ENCODE measurements at regions not wholly inside any gene's neighbourhood (a gene's known extent, or its start where the extent isn't known, plus 50 kb on each side); places are given as distances from the start of the nearest gene placed in this dataset.

DNA sequence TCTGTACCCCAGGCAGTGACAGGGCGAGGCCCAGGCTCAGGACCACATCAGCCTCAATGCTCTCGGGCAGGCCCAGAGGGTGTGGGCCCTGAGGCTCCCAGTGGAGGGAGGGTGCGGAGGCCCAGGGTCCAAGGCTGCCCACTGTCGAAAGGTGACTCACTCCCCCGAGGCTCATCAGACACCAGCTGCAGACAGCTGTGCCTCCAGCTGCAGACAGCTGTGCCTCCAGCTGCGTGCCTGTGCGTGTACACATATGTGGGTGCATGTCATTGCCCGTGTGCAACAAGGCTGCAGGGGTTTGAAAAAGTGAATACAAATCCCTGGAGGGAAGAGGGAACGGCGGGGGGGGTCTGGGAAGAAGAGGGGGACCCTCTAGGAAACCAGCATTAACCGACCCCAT, 134.3 kb downstream of the BRD1 start:
- Histone ChIP-seq H3K27me3 (ENCODE audit: insufficient read depth, poor library complexity, severe bottlenecking) (no peaks in the 10 kb centered on the region), H3K4me3 (replicated peaks; ENCODE audit: insufficient read depth, low read length) (no peak overlapping the region), H3K27ac (replicated peaks) (no peak overlapping the region)
- TF ChIP-seq, protein P1, sequence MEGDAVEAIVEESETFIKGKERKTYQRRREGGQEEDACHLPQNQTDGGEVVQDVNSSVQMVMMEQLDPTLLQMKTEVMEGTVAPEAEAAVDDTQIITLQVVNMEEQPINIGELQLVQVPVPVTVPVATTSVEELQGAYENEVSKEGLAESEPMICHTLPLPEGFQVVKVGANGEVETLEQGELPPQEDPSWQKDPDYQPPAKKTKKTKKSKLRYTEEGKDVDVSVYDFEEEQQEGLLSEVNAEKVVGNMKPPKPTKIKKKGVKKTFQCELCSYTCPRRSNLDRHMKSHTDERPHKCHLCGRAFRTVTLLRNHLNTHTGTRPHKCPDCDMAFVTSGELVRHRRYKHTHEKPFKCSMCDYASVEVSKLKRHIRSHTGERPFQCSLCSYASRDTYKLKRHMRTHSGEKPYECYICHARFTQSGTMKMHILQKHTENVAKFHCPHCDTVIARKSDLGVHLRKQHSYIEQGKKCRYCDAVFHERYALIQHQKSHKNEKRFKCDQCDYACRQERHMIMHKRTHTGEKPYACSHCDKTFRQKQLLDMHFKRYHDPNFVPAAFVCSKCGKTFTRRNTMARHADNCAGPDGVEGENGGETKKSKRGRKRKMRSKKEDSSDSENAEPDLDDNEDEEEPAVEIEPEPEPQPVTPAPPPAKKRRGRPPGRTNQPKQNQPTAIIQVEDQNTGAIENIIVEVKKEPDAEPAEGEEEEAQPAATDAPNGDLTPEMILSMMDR (IDR thresholded peaks at IDR 0.05; ENCODE audit: insufficient read depth, low read length), result no peak
- no peak for DNase-seq (ENCODE audit: low read depth in 1 of 2, low spot score in 1 of 2)

DNA sequence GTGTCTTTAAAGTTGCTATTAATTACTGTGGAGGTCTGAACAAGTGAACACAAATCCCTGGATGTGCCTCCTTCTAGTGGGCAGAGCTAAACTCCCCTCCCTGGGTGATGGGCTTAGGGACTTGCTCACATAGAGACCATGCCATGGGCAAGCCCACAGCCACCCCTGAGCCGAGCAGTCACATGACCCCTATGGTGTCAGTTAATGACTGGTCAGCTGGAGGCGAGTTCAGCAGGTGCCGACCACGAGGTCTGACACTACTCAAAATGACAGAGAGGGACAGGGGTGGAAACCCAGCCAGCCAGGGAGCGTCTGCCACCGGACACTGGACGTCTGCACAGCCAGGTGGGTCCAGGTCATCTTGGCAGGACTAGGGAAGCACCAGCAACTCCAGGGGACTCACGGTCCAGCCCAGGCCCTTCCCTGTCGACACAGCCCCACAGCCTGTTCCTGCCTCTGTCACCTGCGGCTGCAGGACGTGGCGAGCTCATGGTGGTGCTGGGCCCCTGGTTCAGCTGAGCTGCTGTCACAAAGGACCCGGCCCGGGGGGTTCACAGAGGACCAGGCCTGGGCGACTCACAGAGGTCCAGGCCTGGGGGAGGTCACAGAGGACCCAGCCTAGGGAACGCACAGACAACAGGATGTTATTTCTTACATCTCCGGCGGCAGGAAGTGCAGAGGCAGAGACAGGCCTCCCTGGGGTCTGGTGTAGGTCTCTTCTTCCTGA, 135.0 kb downstream of the BRD1 start:
- no peak for DNase-seq (ENCODE audit: low read depth in 1 of 2, low spot score in 1 of 2)
- Histone ChIP-seq H3K4me3 (replicated peaks; ENCODE audit: insufficient read depth, low read length) (no peak overlapping the region), H3K27me3 (ENCODE audit: insufficient read depth, poor library complexity, severe bottlenecking) (no peaks in the 10 kb centered on the region), H3K27ac (replicated peaks) (no peak overlapping the region)
- TF ChIP-seq POLR2AphosphoS5 (IDR thresholded peaks at IDR 0.05; ENCODE audit: low read depth) (no peak), GABPA (IDR thresholded peaks at IDR 0.05; ENCODE audit: low read depth) (no peak), SPI1 (IDR thresholded peaks at IDR 0.05; ENCODE audit: borderline replicate concordance, low read depth) (no peak)
- TF ChIP-seq, protein P1 (IDR thresholded peaks at IDR 0.05; ENCODE audit: insufficient read depth, low read length), result no peak
- TF ChIP-seq, protein P2, sequence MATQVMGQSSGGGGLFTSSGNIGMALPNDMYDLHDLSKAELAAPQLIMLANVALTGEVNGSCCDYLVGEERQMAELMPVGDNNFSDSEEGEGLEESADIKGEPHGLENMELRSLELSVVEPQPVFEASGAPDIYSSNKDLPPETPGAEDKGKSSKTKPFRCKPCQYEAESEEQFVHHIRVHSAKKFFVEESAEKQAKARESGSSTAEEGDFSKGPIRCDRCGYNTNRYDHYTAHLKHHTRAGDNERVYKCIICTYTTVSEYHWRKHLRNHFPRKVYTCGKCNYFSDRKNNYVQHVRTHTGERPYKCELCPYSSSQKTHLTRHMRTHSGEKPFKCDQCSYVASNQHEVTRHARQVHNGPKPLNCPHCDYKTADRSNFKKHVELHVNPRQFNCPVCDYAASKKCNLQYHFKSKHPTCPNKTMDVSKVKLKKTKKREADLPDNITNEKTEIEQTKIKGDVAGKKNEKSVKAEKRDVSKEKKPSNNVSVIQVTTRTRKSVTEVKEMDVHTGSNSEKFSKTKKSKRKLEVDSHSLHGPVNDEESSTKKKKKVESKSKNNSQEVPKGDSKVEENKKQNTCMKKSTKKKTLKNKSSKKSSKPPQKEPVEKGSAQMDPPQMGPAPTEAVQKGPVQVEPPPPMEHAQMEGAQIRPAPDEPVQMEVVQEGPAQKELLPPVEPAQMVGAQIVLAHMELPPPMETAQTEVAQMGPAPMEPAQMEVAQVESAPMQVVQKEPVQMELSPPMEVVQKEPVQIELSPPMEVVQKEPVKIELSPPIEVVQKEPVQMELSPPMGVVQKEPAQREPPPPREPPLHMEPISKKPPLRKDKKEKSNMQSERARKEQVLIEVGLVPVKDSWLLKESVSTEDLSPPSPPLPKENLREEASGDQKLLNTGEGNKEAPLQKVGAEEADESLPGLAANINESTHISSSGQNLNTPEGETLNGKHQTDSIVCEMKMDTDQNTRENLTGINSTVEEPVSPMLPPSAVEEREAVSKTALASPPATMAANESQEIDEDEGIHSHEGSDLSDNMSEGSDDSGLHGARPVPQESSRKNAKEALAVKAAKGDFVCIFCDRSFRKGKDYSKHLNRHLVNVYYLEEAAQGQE (IDR thresholded peaks at IDR 0.05; ENCODE audit: insufficient replicate concordance, low read depth), result no peak

DNA sequence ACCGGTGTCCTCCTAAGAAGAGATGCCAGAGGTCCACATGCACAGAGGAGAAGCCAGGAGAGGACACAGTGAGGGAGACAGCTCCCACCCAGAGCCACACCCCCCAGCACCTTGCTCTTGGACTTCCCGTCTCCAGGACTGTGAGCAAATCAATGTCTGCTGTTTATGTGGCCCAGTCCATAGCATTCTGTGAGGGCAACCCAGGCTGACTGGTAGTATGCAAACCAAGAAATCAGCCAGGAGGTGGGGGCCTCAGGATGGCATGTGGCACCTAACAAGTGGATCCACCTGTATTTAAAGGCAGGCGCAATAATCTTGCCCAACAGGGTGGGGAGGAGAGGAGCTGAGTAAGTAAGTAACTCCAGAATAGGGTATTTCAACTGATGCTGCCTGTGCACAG, 136.4 kb downstream of the BRD1 start:
- no peaks in the 10 kb centered on the region for H3K27me3 ChIP-seq (ENCODE audit: insufficient read depth, poor library complexity, severe bottlenecking)
- H3K27ac ChIP-seq (replicated peaks), result no peak overlapping the region
- no peak for DNase-seq (ENCODE audit: low read depth in 1 of 2, low spot score in 1 of 2)
- TF ChIP-seq POLR2AphosphoS5 (IDR thresholded peaks at IDR 0.05; ENCODE audit: low read depth), result no peak
- TF ChIP-seq GABPA (IDR thresholded peaks at IDR 0.05; ENCODE audit: low read depth), result no peak
- TF ChIP-seq SPI1 (IDR thresholded peaks at IDR 0.05; ENCODE audit: borderline replicate concordance, low read depth), result no peak
- TF ChIP-seq, protein P1 (IDR thresholded peaks at IDR 0.05; ENCODE audit: insufficient read depth, low read length), result no peak
- TF ChIP-seq, protein P2 (IDR thresholded peaks at IDR 0.05; ENCODE audit: insufficient replicate concordance, low read depth), result no peak
- no peak overlapping the region for H3K4me3 ChIP-seq (replicated peaks; ENCODE audit: insufficient read depth, low read length)

DNA sequence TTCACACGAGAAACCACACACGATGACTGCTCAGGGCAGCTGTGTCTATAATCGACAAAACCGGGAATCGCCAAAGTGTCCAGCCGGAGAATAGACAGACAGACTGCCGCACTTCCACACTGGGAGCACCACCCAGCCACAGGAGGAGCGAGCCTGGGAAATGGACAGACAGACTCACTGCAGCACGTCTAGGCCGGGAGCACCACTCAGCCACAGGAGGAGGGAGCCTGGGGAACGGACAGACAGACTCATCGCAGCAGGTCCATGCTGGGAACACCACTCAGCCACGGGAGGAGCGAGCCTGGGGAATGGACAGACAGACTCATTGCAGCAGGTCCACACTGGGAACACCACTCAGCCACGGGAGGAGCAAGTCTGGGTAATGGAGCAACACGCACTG, 137.2 kb downstream of the BRD1 start:
- no peak overlapping the region for H3K4me3 ChIP-seq (replicated peaks; ENCODE audit: insufficient read depth, low read length)
- no peak overlapping the region for H3K27ac ChIP-seq (replicated peaks)
- TF ChIP-seq, protein P2 (IDR thresholded peaks at IDR 0.05; ENCODE audit: insufficient replicate concordance, low read depth), result no peak
- TF ChIP-seq SPI1 (IDR thresholded peaks at IDR 0.05; ENCODE audit: borderline replicate concordance, low read depth) (no peak), POLR2AphosphoS5 (IDR thresholded peaks at IDR 0.05; ENCODE audit: low read depth) (no peak), GABPA (IDR thresholded peaks at IDR 0.05; ENCODE audit: low read depth) (no peak)
- TF ChIP-seq, protein P1 (IDR thresholded peaks at IDR 0.05; ENCODE audit: insufficient read depth, low read length), result no peak
- DNase-seq (ENCODE audit: low read depth in 1 of 2, low spot score in 1 of 2), result no peak
- no peaks in the 10 kb centered on the region for H3K27me3 ChIP-seq (ENCODE audit: insufficient read depth, poor library complexity, severe bottlenecking)

All from HL-60 (cell line).